ENCODE measurements at regions not wholly inside any gene's neighbourhood (a gene's known extent, or its start where the extent isn't known, plus 50 kb on each side); places are given as distances from the start of the nearest gene placed in this dataset.

DNA sequence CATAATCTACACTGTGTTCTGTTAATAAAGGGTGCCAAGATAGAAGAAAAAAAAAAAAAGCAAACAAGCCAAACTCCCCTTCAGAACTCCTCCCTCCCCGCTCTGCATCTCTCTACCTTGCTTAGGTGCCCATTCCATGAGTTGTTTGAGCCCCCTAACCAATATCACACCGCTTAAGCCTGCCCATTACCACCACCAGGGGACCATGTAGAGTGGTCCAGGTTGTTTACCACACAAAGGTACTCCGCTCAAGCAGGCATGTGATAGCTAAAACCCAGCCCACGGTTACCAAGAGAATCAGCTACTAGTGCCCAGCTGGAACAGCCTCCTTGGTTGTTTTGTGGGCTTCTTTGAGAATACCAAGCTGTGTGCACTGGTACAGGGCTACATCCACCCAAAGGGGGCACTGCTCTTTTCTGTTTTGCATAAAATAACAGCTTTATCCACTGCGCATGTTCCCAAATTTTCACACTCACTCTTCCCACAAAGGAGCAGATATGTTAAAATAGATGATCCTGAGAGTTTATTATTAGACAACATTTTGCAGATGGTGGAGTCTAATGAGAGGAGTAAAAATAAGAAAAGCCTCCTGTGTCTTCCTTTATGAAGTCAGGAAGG is 304.1 kb downstream of the DEPDC1B start:
- TF ChIP-seq POLR2AphosphoS5 (IDR thresholded peaks at IDR 0.05) (no peak), POLR2A (IDR thresholded peaks at IDR 0.05) (no peak)
- TF ChIP-seq, protein P1, sequence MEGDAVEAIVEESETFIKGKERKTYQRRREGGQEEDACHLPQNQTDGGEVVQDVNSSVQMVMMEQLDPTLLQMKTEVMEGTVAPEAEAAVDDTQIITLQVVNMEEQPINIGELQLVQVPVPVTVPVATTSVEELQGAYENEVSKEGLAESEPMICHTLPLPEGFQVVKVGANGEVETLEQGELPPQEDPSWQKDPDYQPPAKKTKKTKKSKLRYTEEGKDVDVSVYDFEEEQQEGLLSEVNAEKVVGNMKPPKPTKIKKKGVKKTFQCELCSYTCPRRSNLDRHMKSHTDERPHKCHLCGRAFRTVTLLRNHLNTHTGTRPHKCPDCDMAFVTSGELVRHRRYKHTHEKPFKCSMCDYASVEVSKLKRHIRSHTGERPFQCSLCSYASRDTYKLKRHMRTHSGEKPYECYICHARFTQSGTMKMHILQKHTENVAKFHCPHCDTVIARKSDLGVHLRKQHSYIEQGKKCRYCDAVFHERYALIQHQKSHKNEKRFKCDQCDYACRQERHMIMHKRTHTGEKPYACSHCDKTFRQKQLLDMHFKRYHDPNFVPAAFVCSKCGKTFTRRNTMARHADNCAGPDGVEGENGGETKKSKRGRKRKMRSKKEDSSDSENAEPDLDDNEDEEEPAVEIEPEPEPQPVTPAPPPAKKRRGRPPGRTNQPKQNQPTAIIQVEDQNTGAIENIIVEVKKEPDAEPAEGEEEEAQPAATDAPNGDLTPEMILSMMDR (IDR thresholded peaks at IDR 0.05 in 8 of 11, conservative IDR thresholded peaks at IDR 0.05 in 3 of 11) = no peak

All from spleen (tissue), 7 donors.